T-helper 1 cell treated with Interleukin-12 subunit alpha and Interleukin-12 subunit beta and Interleukin-4 antibody, amounts not matched to agents 30 ng/mL and 1 ng/mL, for 36 hours (primary cell): ENCODE measurements at regions not wholly inside any gene's neighbourhood (a gene's known extent, or its start where the extent isn't known, plus 50 kb on each side); places are given as distances from the start of the nearest gene placed in this dataset.
"Not testable (repeated sequence)": the region's sequence is repeated elsewhere in the genome, so short reads cannot be mapped to it uniquely, and the experiment has no call there.

Experiments
- intact Hi-C: fragments of 100-400 bp; cut with micrococcal nuclease; formaldehyde crosslinking; loops from one replicate; pipeline ENCODE4 v1.15.1; 2024

DNA sequence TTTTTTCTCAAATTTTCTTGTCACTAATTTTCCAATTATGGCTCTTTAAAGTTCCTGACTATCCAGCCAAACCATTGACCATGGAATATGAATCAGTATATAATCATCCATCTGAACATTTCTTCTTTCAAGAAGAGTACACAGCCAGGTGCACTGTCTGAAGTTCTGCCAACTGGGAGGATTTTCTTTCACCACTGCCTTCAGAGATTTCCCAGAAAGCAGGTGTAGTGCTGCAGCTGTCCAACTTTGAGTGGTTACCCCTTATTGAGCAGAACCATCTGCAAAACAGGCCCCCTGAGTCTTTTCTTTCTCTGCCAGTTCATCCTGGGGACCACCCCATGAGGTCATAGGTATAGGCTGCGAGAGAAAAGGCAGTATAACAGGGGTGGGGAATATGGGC lies 1213.2 kb downstream of the RAPGEF2 start:
- intact Hi-C loops: no loop called here

DNA sequence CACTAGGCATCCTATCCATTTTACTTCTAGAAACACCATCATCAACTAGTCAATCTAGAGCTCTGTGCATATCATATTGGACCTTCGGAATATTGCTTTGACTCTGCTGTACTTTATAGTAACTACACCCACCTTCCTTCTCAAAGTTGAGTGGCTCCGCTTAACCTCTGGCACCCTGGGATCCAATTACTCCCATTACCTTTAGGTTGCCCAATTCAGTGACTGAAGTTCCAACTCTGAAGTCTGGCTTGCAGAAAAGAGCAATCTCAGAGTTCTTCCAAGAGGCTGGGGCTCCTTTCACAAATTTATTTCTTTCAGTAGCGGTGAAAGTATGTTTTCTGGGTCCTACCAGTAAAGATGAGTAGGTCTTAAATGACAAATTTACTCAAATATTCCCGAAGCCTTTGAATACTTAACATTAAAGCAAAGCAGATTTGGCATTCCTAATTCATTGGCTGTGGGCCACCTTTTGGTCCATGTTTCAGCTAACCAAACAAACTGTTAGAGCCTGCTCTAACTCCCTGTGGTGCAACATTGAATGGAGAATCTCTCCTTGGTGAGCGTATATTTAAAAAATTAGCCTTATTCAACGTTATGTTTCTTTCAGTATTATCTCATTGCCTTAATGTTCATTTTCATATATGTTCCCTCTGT lies 1215.8 kb downstream of the RAPGEF2 start:
- intact Hi-C loops: no loop called here

DNA sequence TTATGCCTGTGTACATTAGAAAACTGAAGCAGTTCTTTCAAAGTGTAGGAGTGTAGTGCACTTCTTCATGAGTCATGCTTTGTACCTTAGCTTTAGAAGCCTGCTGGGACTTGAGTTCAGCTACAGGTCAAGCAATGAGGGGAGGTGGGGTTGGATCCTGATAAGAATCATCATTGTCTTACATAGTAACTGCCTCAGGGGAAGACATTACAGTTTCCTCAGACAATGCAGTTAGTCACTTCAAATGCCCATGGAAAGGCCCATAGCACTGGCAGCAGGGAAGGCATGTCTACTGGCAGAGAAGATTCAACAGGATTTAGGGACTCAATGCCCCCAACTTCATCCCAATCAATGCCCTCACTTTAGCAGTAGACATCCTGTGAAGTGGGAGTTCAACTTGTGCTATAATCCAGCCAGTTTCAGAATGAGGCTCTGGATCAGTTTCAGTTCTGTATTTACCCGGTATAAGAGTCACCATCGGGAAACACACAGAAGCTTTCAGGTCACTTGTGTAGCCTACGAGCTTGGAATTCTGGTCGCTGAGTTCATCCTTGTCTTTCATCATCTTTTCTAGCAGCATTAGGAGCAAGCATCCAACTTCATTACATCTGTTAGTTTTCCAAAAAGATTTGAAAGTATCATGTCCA lies 1216.5 kb downstream of the RAPGEF2 start:
- intact Hi-C loops: no loop called here

DNA sequence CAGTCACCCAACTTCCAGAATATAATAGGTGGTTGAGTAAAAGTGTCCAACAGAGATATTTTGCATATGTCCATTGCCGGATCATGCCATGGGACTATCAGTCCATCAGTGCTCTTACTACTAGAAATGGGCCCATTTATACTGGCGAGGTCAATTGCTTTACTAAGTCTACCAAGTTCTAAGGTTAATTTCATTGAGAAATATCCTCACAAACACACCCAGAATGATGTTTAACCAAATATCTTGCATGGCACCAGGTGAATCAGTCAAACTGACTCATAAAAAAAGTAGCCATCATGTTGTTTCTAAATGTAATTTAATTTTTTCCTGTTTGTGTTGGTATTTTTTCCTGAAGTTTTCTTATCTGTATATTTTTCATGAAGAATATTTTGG lies 1217.0 kb downstream of the RAPGEF2 start:
- intact Hi-C loops: no loop called here

DNA sequence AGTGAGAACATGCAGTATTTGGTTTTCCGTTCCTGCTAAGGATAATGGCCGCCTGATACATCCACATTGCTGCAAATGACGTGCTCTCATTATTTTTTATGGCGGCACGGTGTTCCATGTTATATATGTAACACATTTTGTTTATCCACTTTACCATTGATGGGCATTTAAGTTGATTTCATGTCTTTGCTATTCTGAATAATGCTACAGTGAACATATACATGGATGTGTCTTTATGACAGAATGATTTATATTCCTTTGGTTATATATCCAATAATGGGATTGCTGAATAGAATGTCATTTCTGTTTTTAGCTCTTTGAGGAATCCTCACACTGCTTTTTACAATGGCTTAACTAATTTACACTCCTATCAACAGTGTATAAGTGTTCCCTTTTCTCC lies 1223.2 kb downstream of the RAPGEF2 start:
- intact Hi-C loops: no loop called here

DNA sequence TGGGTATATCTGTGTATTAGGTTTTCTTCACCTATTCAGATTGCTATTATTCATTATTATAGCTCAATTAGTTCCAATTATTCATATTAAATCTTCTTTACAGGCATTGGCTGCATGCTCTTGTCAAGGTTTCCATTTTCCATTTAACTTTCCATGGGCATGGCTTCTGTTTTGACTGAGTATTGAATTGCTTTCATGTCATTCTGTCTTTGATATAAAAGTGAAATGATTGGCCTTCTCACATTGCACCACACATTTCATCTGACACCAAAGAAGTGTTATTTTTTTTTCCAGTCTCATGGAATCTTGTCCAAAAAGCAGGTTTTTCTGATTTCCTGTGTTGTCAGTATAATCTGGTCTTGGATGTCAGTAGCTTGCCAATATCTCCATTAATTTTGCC lies 1244.3 kb downstream of the RAPGEF2 start:
- intact Hi-C loops: no loop called here

DNA sequence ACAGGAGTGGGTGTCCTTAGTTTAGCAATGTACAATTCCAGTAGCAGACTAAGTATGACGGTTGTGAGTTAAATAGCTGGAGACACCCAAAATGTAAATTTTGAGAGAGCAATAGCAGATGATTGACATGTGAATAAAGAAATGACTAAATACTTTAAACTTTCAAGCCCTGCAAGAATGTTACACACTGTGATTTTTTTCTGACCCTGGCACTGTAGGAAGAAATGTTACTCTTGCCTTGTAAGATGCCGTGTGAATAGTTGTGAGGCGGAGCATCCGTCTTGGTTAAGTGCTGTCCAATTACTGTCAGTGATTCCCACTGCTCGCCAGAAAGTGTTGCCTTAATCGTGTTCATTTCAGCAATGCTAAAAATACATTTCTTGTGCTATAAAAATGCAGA lies 1248.1 kb downstream of the RAPGEF2 start:
- intact Hi-C loops: no loop called here

DNA sequence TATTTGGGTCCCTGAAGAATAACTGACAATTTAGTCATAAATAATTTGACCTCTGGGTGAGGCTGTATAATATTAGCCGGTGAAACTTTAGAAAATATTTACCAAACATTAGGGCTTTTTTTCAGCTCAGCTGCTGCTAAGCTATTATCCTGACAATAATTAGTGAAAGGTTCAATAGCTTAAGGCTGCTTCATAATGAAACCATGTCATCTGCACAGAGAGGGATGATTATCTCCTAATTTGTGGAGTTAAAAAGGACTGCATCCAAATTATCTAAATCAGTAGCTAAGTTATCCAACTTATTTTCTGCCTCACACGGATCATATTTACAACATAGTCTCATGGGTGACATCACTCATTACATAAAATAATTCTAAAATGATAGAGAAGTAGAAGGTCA lies 1249.8 kb downstream of the RAPGEF2 start:
- intact Hi-C loops: no loop called here

DNA sequence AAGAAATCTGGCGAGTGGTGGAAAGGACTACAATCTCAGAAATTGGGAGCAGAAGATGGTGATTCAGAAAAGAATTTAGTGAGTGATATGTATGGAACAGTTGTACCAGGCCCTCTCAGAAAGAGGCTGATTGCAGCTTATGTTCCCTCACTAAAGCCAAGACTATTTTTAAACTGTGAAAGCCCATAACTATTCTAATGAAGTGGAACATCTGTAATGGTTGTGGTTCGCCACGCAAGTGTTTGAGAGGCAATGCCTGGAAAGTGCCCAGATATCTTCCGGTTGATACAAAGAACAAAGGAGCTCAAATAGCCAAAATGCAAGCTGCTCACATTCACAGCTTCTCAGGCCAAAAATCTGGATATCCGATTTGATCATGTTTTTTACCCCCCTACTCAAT lies 1250.7 kb downstream of the RAPGEF2 start:
- intact Hi-C loops: no loop called here

DNA sequence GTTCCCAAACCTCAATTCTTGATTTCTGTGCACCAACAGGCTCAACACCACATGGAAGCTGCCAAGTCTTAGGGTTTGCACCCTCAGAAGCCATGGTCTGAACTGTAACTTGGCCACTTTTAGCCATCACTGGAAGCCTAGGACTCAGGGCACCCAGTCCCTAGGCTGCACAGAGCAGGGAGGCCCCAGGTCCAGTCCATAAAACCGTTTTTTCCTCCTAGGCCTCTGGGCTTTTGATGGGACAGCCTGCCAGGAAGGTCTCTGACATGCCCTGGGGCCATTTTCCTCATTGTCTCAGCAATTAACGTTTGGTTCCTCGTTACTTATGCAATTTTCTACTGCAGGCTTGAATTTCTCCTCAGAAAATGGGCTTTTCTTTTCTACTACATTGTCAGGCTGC lies 1259.6 kb downstream of the RAPGEF2 start:
- intact Hi-C loops: no loop called here

DNA sequence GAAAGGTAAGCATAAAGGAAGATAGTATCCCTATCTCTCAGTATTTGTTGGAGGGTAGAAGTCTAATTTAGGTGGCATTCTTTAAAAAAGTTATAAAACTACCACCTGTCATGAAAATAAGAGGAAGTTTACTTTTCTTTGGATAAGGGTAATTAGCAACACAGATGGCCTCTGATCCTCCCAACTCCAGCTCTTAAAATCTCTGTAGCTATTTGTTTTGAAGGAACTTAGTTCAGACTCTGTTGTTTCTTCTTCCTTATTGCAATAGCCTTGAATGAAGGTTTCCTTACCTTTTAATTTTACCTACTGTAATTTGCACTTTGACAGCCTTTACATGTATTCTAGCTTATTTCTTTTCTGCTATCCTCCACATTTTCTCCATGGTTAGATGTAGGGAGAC lies 1261.3 kb downstream of the RAPGEF2 start:
- intact Hi-C loops: no loop called here

DNA sequence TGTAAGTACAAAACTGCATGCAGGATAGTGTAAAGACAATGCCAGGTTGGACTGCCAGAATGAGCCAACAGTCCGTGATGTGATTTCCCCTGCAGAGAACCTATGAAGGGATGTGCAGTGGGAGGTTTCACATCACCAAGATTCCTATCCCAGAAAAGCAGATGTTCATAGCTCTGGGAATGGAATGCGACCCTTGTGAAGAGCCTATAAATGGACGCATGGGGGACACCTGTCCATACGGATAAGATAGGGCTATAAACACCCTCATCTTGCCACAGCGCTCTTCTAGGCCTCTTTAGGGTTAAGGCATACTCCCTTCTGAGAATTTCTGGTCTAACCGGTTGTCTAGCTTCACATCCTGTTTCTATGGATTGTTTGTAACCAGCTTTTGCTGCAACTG lies 1261.8 kb downstream of the RAPGEF2 start:
- intact Hi-C loops: not testable (repeated sequence)

DNA sequence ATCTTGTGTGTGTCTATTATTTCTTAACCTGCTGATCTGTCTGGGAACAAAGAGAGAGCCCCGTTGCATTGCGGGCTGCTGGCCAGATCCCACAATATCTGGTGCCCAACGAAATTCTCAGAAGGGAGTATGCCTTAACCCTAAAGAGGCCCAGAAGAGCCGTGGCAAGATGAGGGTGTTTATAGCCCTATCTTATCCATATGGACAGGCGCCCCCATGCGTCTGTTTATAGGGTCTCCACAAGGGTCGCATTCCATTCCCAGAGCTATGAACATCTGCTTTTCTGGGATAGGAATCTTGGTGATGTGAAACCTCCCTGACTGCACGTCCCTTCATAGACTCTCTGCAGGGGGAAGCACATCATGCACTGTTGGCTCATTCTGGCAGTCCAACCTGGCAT lies 1262.5 kb downstream of the RAPGEF2 start:
- intact Hi-C loops: not testable (repeated sequence)

DNA sequence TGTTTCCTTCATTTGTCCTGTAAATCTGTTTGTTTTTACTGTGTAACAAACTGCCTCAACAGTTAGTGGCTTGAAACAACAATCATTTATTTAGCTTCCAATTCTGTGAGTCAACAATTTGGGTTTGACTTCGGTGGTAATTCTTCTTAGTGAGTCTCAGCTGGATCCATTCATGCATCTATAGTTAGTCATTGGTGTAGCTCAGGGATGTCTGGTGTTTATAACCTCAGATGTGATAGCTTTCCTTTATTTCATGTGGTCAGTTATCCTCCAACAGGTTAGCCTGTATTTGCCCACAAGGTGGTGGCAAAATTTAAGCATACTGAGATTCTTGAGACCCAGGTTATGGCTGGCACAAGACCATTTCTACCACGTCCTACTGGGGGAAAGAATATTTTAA lies 1267.2 kb downstream of the RAPGEF2 start:
- intact Hi-C loops: no loop called here

DNA sequence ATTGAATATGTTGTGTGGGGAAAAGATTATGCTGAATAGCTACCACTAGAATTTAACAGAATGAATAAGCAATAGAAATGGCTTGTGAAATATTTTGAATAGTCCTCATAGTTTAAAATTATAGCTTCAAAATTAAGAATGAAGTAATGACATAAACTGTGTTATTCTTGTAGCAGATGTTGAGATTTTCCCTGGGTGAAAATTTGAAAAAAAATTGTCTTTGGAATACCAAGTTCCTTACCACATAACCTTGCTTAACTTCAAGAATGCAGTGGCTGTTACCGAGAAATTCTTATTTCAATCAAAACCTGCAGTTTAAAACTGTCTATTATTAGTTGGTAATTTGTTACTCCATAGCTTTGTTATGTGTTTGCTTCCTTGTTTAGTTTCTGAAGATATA lies 1268.6 kb downstream of the RAPGEF2 start:
- intact Hi-C loops: no loop called here

DNA sequence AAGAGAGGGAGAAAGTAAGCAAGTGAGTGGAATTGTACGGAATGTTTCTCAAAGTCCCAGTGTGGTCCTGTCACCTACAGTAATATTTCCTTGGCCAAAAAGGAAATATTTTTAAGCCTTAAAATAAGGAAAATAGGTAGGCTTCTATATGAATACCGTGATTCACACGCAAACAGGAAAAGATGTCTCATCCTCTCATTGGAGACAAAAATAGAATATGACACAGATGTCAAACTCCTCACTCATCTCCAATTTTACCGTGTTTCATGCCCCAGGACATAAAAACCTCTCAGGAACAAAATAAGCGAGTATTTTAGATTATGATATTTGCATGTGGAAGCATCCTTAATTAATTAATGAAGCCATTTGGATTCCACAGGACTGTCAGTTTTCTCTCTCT lies 1269.5 kb downstream of the RAPGEF2 start:
- intact Hi-C loops: no loop called here

DNA sequence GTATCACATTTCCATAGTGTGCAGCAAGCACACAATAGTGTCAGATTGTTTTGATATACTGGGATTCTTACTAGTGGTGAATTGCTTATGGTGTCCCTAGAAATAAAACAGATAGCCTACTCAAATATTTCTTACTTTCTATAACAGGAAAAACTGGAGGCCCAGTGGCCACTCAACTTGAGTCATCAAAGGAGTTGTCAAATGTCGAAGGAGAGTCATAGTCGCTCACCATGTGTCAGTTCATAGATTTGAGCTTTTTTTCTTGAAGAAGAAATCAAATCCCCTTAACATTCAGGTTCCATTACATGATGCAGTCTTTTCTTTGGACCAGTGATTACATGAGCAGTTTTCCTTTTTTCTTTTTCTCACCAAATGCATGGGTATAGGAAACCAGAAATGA lies 1271.0 kb downstream of the RAPGEF2 start:
- intact Hi-C loops: no loop called here

DNA sequence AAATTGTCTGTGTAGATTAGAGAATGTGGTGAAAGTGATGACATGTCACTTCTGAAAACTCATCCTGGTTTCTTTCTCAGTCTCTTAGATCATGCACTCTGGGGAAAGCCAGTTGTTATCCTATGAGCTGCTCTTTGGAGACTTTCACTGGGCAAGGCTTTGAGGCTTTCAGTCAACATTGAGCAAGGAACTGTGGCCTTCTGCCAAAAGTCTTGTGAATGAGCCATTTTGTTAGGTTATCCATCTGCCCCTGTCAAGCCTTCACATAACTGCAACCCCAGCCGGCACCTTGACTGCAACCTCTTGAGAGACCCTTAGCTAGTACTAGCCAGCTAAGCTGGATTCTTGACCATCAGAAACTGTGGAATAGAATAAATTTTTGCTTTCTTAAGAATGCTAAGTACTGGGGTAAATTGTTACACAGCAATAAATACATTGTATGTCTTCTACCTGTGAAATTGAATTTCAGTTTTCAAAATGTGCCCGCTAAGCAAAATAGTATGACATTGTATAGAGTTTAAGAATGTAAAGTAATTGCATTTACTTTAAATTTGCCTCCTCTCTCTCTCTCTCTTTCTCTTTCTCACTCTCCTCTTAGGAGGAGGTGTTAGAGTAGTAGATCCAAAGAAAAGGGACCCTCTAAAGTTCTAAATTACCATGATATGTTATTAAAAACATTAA lies 1273.0 kb downstream of the RAPGEF2 start:
- intact Hi-C loops: no loop called here

DNA sequence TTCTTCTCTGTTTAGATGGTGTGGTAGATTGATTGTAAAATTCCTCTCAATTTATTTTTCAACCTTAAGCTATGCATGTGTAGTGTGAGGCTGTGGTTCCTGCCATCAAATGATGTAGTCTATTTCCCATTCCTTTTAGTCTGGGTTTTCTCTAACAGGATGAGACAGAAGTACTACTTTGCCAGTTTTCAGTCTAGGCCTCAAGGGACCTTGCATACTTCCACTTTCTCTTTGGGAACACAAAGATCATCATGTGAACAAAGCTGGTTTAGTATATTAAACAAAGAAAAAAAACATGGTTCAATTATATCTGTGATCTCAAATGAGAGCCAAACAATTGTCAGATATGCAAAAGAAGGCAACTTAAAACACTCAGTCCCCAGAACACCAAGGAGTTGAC lies 1284.0 kb downstream of the RAPGEF2 start:
- intact Hi-C loops: no loop called here

DNA sequence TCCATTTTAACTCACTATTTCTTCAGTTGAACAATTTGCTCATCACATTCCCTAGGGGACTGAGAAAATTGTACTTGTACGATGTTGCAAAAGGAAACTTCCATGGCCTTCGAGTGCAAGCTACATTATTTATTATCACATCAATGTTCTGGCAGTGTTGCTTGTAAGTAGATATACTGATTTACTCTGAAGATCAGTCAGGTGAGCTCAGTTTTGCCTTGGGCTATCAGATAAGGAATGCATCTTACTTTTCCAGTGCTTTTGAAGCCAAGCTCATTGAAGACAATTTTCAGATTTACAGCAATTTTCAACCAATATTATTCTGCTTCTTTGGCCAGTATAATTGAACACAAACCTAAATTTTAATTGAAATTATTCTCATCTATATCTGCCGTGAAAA lies 1296.9 kb downstream of the RAPGEF2 start:
- intact Hi-C loops: no loop called here

DNA sequence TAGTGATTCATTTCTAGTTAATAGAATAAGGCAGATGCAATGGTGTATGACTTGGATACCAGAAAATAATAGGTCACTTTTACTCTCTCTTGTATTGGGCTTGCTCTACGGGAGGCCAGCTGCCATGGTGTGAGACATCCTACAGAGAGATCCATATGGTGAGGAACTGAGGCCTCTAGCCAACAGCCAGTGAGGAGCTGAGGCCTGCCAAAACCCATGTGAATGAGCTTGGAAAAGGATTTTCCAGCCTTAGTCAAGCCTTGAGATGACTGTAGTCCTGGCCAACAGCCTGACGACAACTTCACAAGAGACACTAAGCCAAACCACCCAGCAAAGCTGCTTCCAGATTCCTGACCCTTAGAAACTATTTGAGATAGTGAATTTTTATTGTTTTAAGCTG lies 1300.2 kb downstream of the RAPGEF2 start:
- intact Hi-C loops: no loop called here

DNA sequence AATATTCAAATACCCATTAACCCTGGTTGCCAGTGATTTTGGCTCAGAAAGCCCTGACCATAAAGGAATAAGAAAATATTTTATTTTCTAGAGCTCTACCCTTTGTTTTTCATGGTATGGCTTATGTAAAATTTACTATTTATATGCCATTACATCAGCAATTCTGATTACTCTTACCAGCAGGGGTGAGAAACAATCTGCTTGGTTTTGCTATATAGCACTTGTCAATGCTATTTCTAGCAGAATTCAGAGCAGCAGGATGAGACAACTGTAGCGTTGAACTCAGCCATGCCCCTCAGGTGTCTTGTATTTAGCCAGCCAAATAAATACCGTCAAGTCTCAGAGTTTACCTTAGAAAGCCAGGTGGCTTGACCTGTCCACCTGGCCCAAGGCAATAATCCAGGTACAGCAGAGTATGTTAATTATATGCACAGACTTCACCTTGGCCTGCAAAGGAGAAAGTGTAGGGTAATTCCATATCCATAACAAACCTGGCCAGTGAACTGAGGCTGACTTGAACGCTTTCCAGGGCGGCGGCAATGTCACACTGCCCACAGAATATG lies 1303.5 kb downstream of the RAPGEF2 start:
- intact Hi-C loops: no loop called here

DNA sequence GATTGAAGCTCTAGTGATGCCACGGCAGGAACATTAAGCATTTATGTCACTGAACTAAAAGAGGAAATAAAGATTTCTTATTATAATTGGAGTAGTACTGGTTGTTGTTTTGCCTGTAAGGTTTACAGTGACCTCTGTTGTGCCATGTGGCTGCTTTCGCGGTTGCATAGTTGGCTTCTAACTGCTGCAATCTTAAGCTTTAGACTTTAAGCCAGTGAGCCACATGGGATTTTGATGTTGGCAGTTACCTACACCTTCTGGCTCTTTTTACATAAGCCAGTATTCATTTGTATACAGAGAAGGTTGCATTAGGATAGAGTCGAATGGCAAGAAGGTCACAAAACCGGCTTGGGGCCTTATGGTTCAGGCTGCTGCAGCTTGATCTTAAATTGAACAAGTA lies 1311.6 kb downstream of the RAPGEF2 start:
- intact Hi-C loops: no loop called here
